ENCODE measurements at regions not wholly inside any gene's neighbourhood (a gene's known extent, or its start where the extent isn't known, plus 50 kb on each side); places are given as distances from the start of the nearest gene placed in this dataset.

DNA sequence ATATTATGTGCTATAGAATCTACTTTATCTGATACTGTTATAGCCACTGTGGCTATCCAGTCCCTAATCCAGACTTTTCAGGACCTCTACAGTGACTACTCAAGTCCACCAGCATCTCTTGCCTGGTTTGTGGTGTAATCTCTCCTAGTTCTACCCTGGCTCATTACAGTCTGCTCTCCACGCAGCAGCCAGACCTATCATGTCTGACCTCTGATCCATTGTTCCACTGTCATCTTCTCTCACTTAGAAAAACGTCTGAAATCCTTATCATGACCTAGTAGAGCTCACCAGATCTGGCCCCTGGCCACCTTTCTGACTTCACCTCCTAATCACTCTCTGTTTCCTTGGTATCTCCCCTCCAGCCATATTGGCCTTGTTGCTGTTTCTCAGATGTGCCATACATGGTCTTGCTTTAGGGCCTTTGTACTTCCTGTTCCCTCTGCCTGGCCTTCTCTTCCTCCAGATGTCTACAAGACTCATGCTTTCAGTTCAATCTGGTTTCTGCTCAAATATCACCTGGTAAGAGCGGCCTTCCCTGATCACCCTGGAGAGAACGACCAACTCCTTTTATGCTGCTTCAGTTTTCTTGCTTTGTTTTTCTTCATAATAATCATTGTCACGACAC, 475.5 kb downstream of the AACS start:
- no peak for TF ChIP-seq GATA2 (IDR thresholded peaks at IDR 0.05; ENCODE audit: low read depth, low read length)
- TF ChIP-seq GATA3 (IDR thresholded peaks at IDR 0.05; ENCODE audit: low read depth, low read length), result no peak

DNA sequence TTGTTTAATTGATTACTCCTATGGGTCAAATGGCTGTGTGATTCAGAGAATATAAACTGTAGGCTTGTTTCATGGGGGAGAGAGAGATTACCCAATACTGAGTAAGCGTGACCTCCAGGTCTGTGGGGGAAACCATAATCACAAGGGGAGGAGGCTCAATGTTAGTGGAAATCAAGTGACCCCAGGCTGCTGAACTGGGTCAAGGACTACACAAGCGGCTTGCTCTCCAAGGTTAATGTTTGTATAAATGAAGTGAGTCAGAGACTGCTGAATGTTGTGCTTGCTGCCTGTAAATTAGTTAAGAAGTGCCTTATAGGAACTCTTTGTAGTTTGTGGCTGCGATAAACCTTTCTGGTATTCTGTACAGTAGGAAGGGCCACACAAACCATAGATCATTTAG, 479.7 kb downstream of the AACS start:
- TF ChIP-seq GATA2 (IDR thresholded peaks at IDR 0.05; ENCODE audit: low read depth, low read length) (no peak), GATA3 (IDR thresholded peaks at IDR 0.05; ENCODE audit: low read depth, low read length) (no peak)

DNA sequence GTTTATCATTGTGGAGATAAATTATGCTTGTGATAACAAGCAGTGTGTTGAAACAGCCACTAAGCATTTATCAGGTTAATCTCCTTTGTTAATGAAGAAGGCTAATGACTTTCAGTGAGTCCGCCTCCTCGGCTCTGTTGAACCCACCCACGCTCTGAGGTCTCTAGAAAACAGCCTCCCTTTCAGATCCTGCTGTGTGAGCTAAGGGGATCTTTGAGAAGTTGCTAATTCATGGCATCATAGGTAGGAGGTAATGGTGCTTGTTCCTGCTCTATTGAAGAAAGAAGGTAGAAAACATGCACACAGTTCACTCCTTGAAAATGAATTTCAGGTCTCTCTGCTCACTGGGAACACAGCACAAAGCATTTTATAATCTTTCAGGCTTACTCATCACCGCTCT, 483.9 kb downstream of the AACS start:
- TF ChIP-seq GATA2 (IDR thresholded peaks at IDR 0.05; ENCODE audit: low read depth, low read length) (no peak), GATA3 (IDR thresholded peaks at IDR 0.05; ENCODE audit: low read depth, low read length) (no peak)

DNA sequence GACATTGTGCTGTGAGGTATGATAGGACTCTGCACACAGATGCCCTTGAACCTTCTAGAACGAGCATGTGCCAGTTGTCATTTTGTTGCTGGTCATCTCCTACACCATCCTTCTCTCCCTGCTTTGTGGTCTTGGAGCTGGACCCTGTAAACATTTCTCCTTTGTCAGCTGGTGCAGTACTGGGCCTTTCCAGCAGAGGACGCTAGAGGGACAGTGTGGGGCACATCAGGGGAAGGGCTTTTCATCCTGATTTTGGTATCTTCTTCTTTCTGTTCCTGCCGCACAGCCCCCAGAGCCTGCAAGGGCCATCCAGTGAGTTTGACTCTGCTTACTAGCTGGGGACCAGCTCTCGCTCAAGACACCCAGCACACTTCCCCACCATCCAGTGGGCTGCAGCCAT, 484.6 kb downstream of the AACS start:
- TF ChIP-seq GATA2 (IDR thresholded peaks at IDR 0.05; ENCODE audit: low read depth, low read length), result no peak
- no peak for TF ChIP-seq GATA3 (IDR thresholded peaks at IDR 0.05; ENCODE audit: low read depth, low read length)

DNA sequence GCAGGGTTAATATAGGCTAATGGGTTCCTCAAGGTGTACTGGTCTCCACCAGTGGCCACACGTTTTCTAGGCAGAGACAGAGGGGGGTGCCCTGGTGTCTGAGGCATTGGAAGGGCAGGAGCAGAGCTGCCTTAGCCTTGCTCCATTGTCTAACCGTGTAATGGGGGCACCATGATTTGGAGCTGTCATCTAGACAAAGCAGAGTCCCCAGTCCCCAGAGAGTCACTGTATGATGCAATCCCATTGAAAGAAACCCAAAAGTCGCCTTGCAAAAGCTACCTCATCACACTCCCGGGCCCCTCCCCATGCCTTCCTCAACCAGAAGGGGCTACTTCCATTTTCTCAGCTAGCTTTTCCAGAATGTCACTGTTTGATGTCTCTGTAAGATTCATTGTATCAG, 487.1 kb downstream of the AACS start:
- no peak for TF ChIP-seq GATA3 (IDR thresholded peaks at IDR 0.05; ENCODE audit: low read depth, low read length)
- TF ChIP-seq GATA2 (IDR thresholded peaks at IDR 0.05; ENCODE audit: low read depth, low read length), result no peak

DNA sequence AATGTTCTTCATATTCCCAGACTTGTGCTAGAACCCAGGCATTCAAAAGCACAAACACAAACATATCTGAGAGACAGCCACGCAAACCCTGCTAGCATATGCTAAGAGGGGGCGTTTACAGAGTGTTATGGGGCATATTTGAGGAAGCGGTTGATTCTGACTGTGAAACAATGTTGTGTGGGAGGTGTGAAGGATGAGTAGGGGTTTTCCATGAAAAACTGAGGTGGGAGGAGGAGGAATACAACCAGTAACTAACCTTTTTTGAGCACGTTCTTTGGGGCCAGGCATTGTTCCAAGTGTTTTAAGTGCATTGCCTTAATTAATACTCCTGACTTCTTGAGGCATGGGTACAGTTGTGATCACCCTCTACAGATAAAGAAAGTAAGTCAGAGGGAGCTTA, 499.5 kb downstream of the AACS start:
- TF ChIP-seq GATA2 (IDR thresholded peaks at IDR 0.05; ENCODE audit: low read depth, low read length) (no peak), GATA3 (IDR thresholded peaks at IDR 0.05; ENCODE audit: low read depth, low read length) (no peak)

DNA sequence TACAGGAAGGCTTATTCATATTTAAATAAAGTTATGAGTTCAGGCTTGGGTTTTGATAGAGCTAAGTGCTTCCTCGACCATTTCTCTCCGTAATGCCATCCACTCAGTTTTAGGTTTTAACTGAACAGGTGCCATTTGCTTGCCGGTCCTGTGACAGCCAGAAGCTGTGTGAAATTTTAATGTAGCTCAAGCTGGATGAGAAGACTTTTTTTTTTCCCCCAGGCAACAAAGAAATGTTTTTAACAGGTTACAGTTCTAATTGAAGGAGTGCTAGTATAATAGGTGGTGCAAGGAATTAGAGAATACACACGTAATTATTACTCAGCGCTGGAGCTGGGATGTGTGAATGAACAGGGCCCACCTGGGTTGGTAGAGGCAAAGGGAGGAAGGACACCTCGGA, 502.3 kb downstream of the AACS start:
- TF ChIP-seq GATA3 (IDR thresholded peaks at IDR 0.05; ENCODE audit: low read depth, low read length) (no peak), GATA2 (IDR thresholded peaks at IDR 0.05; ENCODE audit: low read depth, low read length) (no peak)

DNA sequence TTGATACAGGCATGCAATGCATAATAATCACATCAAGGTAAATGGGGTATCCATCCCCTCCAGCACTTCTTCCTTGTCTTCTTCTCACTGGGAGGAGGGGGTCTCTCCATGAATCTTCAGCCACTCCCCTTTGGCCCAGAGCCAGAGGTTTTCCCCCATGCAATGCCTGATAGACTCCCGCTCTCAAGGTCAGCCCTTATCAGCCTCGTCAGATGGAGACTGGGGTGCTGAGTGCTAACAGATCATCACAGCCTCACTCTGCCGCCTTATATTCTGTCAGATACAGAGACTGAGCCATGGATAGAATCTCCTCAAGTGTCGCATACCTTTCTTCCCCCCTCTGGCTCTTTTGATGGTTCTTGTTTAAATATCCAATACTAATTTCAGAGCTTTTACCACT, 503.1 kb downstream of the AACS start:
- TF ChIP-seq GATA2 (IDR thresholded peaks at IDR 0.05; ENCODE audit: low read depth, low read length) (no peak), GATA3 (IDR thresholded peaks at IDR 0.05; ENCODE audit: low read depth, low read length) (no peak)

DNA sequence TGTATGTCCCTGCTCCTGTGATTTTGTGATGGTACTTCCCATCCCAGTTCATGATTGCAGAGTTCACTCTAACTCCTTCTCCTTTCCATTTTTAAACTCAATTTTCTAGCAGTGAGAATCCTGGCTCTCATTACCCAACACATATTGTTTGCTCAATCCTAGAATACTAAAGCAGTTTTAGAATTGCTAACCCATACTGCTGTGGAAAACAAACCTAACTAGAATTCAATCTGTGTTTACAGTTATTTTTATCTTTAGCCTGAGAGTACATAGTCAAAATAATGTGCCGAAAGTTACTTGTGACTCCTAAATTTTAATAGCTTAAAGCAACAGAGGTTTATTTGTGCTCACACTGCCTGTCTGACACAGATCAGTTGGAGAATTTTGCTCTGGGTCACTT, 508.0 kb downstream of the AACS start:
- TF ChIP-seq GATA3 (IDR thresholded peaks at IDR 0.05; ENCODE audit: low read depth, low read length) (no peak), GATA2 (IDR thresholded peaks at IDR 0.05; ENCODE audit: low read depth, low read length) (no peak)

DNA sequence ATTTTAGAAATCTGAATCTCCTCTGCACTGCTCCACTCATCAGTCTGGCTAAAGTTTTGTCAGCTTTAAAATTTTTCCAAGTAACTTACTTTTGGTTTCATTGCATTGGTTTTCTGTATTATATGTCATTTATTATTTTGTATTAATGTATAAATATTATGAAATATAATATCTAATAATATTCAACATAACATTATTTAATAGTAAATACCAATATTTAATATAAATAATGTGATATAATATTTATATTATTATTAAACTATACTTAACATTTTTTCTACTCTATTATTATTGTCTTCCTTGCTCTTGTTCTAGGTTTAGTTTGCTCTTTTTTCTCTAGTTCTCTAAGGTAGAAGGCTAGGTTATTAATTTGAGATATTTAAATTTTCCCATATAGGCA, 512.1 kb downstream of the AACS start:
- no peak for TF ChIP-seq GATA3 (IDR thresholded peaks at IDR 0.05; ENCODE audit: low read depth, low read length)

DNA sequence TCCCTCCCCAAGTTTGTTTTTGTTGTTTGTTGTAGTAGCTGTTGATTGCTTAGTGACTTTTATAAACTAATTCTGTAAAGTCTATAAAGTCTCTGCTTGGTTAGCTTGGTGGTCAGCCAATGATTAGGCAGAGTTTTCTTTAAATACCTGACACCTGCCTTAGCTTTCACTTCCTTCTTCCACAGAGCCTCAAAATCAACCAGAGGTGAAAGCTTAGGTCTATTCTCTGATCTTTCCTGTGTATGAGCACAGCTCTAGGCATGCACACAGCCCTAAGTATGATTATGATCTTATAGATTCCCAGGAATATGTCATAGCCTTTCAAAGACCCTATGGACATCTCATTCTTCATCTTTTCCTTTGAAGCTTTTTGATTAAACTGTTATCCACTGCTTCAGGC, 514.7 kb downstream of the AACS start:
- TF ChIP-seq GATA2 (IDR thresholded peaks at IDR 0.05; ENCODE audit: low read depth, low read length) (no peak), GATA3 (IDR thresholded peaks at IDR 0.05; ENCODE audit: low read depth, low read length) (no peak)

DNA sequence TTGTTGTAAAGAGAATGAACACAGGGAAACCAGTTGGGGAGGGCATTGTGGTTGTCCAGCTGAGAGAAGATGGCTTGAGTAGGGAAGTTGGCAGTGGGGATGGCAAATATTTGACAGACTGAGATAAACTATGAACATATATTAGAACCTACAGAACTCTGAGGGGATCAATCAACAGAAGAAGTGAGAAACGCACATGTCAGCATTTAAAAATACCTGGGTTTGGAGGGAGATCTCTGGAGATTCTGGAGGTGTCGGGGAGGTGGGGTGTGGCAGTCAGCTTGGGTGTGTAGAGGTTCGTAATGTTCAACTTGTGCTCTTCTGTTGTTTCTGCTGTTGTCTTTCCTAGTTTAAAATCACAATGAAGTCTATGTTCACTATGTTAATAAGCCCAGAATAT, 517.8 kb downstream of the AACS start:
- TF ChIP-seq GATA3 (IDR thresholded peaks at IDR 0.05; ENCODE audit: low read depth, low read length) (no peak), GATA2 (IDR thresholded peaks at IDR 0.05; ENCODE audit: low read depth, low read length) (no peak)

DNA sequence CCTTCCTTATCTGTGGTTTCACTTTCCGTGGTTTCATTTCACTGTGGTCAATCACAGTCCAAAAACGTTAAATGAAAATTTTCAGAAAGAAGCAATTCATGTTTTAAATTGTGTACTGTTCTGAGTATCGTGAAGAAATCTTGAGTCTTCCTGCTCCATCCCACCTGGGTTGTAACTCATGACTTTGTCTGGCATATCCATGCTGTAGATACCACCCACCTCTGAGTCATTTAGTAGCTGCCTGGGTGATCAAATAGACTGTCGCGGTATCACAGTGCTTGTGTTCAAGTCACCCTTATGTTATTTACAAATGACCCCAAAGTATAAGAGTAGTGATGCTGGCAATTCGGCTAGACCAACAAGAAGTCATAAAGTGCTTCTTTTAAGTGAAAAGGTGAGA, 521.2 kb downstream of the AACS start:
- TF ChIP-seq GATA2 (IDR thresholded peaks at IDR 0.05; ENCODE audit: low read depth, low read length) (no peak), GATA3 (IDR thresholded peaks at IDR 0.05; ENCODE audit: low read depth, low read length) (no peak)

DNA sequence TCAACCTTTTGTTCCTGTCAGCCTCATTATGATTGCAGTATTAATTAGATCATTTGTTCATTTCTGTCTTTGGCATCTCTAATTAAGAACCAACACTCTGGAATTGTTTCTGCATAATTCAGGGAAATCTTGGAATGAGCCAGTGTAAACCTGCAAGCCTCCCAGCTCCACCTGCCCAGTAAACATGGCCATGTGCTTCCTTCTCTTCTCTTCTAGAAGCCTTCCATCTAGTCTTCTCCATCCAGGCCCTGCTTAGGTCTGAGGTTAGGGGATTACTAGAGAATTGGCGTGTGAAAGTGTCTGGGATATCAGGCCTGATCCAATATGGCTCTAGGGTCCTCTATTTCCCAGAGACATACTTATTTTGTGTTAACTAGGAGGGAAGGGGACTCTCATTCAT, 528.0 kb downstream of the AACS start:
- TF ChIP-seq GATA2 (IDR thresholded peaks at IDR 0.05; ENCODE audit: low read depth, low read length), result no peak
- TF ChIP-seq GATA3 (IDR thresholded peaks at IDR 0.05; ENCODE audit: low read depth, low read length), result no peak

DNA sequence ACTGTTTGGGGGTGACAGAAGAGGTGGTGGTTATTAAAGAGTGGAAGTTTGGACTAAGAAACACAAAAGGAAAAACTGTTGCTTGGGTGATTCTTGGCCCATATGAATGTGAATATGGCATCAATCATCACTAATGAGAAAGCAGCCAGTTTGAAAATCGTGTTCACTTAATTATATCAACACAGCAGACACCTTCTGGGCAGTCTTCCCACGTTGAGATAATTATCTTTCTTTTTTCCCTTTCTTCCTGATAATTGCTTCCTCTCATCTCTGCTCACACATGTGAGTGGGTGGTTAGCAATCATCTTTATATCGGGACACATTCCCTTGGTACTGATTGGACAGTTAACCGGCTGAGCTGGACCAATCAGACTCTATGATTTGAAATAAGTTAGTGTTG, 539.7 kb downstream of the AACS start:
- TF ChIP-seq GATA2 (IDR thresholded peaks at IDR 0.05; ENCODE audit: low read depth, low read length), result no peak
- no peak for TF ChIP-seq GATA3 (IDR thresholded peaks at IDR 0.05; ENCODE audit: low read depth, low read length)

DNA sequence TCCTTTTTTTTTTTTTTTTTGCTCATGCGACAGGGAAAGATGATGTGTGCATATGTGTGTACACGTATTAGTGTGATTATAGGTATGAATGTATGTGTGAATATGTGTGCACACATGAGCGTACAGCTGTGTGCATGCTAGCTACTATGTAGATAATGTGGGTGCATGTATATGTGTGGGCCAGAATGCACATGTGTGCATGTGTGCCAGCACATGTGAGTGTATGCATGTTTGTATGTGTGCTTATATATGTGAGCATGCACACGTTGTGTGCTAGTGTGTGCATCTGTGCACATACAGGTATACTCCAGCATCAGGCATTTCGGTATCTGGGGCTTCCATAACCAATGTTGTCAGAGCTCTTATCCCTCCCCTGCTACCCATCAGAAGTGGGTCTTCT, 541.1 kb downstream of the AACS start:
- TF ChIP-seq GATA3 (IDR thresholded peaks at IDR 0.05; ENCODE audit: low read depth, low read length) (no peak), GATA2 (IDR thresholded peaks at IDR 0.05; ENCODE audit: low read depth, low read length) (no peak)

Measured in SH-SY5Y (cell line).